ENCODE measurements at regions not wholly inside any gene's neighbourhood (a gene's known extent, or its start where the extent isn't known, plus 50 kb on each side); places are given as distances from the start of the nearest gene placed in this dataset.

- no peak for DNase-seq
- Histone ChIP-seq H3K27me3 (no peaks in the 10 kb centered on the region), H3K9me3 (no peaks in the 10 kb centered on the region), H3K4me1 (no peaks in the 10 kb centered on the region), H3K27ac (no peak overlapping the region), H3K4me3 (replicated peaks in 1 of 3) (no peak overlapping the region), H3K36me3 (no peaks in the 10 kb centered on the region)
- TF ChIP-seq POLR2A (IDR thresholded peaks at IDR 0.05) (no peak), CTCF (IDR thresholded peaks at IDR 0.05) (no peak)
- intact Hi-C loops (cut with DNase I) = no loop called here
Measured at GRCh38 chr6:119562168-119562567, 212.6 kb upstream of the MAN1A1 start.

- intact Hi-C loops (cut with DNase I) = no loop called here
- TF ChIP-seq POLR2A (IDR thresholded peaks at IDR 0.05) (no peak), CTCF (IDR thresholded peaks at IDR 0.05) (no peak)
- Histone ChIP-seq H3K27me3 (no peaks in the 10 kb centered on the region), H3K9me3 (no peaks in the 10 kb centered on the region), H3K27ac (no peak overlapping the region), H3K4me3 (replicated peaks in 1 of 3) (no peak overlapping the region), H3K36me3 (no peaks in the 10 kb centered on the region), H3K4me1 (no peaks in the 10 kb centered on the region)
- DNase-seq = no peak
Measured at GRCh38 chr6:119559586-119559985, 210.0 kb upstream of the MAN1A1 start.

GRCh38 chr6:119557239-119557638 is 207.7 kb upstream of the MAN1A1 start:
- H3K36me3 ChIP-seq = no peaks in the 10 kb centered on the region
- intact Hi-C loops (cut with DNase I) = no loop called here
- no peak for DNase-seq
- H3K4me1 ChIP-seq = no peaks in the 10 kb centered on the region
- H3K4me3 ChIP-seq (replicated peaks in 1 of 3) = no peak overlapping the region
- no peak for TF ChIP-seq CTCF (IDR thresholded peaks at IDR 0.05)
- TF ChIP-seq POLR2A (IDR thresholded peaks at IDR 0.05) = no peak
- no peaks in the 10 kb centered on the region for H3K27me3 ChIP-seq
- H3K27ac ChIP-seq = no peak overlapping the region
- H3K9me3 ChIP-seq = no peaks in the 10 kb centered on the region
- 94 to 95% methylated on average over 5 of the region's 5 CpGs for WGBS, 2 donors

- H3K4me1 ChIP-seq = no peaks in the 10 kb centered on the region
- H3K9me3 ChIP-seq = no peaks in the 10 kb centered on the region
- intact Hi-C loops (cut with DNase I) = no loop called here
- TF ChIP-seq CTCF (IDR thresholded peaks at IDR 0.05) = no peak
- TF ChIP-seq POLR2A (IDR thresholded peaks at IDR 0.05) = no peak
- no peaks in the 10 kb centered on the region for H3K36me3 ChIP-seq
- 97 to 100% methylated on average over 1 of the region's 1 CpG for WGBS, 2 donors
- no peak overlapping the region for H3K4me3 ChIP-seq (replicated peaks in 1 of 3)
- H3K27me3 ChIP-seq = no peaks in the 10 kb centered on the region
- no peak for DNase-seq
- H3K27ac ChIP-seq = no peak overlapping the region
Measured at GRCh38 chr6:119552021-119552420, 202.5 kb upstream of the MAN1A1 start.

- no peak overlapping the region for H3K4me3 ChIP-seq (replicated peaks in 1 of 3)
- H3K9me3 ChIP-seq = no peaks in the 10 kb centered on the region
- H3K4me1 ChIP-seq = no peaks in the 10 kb centered on the region
- no peak for DNase-seq
- TF ChIP-seq POLR2A (IDR thresholded peaks at IDR 0.05) = no peak
- TF ChIP-seq CTCF (IDR thresholded peaks at IDR 0.05) = no peak
- no peak overlapping the region for H3K27ac ChIP-seq
- WGBS, 2 donors = 53 to 77% methylated on average over 3 of the region's 3 CpGs
- H3K27me3 ChIP-seq = no peaks in the 10 kb centered on the region
- no peaks in the 10 kb centered on the region for H3K36me3 ChIP-seq
- intact Hi-C loops (cut with DNase I) = no loop called here
Measured at GRCh38 chr6:119547024-119547423, 197.5 kb upstream of the MAN1A1 start.
